HUES64 (cell line): ENCODE measurements at regions not wholly inside any gene's neighbourhood (a gene's known extent, or its start where the extent isn't known, plus 50 kb on each side); places are given as distances from the start of the nearest gene placed in this dataset.

Source experiments
- H3K27ac ChIP-seq: 2 replicates; pipeline ENCODE4 v1.7.0; 2013; ENCODE audit warnings: low read depth, low read length, inconsistent platforms
- H3K27me3 ChIP-seq: 2 replicates; pipeline ENCODE4 v1.6.1; 2013; ENCODE audit warnings: mild to moderate bottlenecking, low read length; ENCODE audit not compliant: insufficient read depth
- H3K36me3 ChIP-seq: 2 replicates; pipeline ENCODE4 v1.6.1; 2013; ENCODE audit warnings: mild to moderate bottlenecking, low read length; ENCODE audit not compliant: insufficient read depth
- H3K4me1 ChIP-seq: 2 replicates; pipeline ENCODE4 v1.6.1; 2013; ENCODE audit warnings: mild to moderate bottlenecking, low read length, moderate library complexity; ENCODE audit not compliant: insufficient read depth
- H3K4me3 ChIP-seq: 2 replicates; pipeline ENCODE4 v1.5.1; 2013; ENCODE audit warnings: mild to moderate bottlenecking, low read length, moderate library complexity
- H3K9ac ChIP-seq: 2 replicates; pipeline ENCODE4 v1.6.1; 2013; ENCODE audit warnings: mild to moderate bottlenecking, low read depth, low read length
- H3K9me3 ChIP-seq: 2 replicates; pipeline ENCODE4 v1.6.1; 2013; ENCODE audit warnings: low read depth, low read length; ENCODE audit not compliant: insufficient read depth
- WGBS: fragments of 150-250, 120-280 bp; methylation state at CpG from one replicate; pipeline ENCODE4 v1.1.7; 2013; ENCODE audit warnings: missing lambda C conversion rate; 5-methylcytosine and 5-hydroxymethylcytosine counted together

DNA sequence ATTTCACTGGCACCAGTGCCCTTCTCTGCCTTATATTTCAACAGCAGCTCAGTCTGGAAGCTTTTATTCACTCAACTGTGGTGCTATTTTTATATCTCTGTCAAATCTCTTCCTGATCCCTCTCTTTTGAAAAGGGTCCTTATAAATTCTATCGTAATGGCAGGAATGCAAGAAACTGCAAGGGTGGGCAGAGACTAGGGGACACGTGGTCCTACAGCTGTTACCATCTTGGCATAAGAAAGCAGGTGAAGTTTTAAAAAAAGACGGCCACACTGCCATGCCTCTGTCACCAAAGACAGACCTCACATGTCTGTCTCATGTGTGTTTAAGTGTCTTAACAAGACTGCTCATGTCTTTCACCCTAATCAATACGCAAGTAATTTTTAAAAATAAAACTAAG lies 368.4 kb upstream of the CDH11 start:
- no peak overlapping the region for H3K9ac ChIP-seq
- H3K4me1 ChIP-seq, result peaks cover 14% of the 10 kb centered on the region
- H3K36me3 ChIP-seq, result no peaks in the 10 kb centered on the region
- H3K27ac ChIP-seq, result no peak overlapping the region
- H3K4me3 ChIP-seq, result no peak overlapping the region
- H3K27me3 ChIP-seq, result no peaks in the 10 kb centered on the region
- 96% methylated on average over 4 of the region's 4 CpGs for WGBS
- H3K9me3 ChIP-seq, result no peaks in the 10 kb centered on the region

DNA sequence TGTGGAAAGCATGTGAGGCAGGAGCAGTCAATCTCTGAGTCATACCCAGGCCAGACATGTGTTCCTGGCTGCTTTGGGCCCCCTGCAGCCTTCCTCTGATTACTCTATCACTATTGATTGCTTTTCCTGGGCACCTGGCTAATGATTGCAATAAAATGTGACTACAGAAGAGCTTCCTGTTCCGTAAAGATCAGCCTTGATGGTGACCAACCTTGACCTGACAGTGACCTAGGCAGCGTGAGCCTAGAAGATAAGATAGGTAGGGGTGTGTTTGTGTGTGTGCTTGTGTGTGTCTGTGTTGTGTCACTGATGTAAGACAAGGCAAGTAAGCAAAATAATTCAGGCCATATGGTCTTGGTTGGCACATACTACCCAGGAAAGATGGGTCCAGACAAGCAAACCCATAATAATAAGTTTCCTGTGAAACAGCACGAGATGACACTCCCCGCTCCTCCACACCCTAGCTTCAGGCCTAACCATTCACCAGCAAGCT lies 367.7 kb upstream of the CDH11 start:
- no peaks in the 10 kb centered on the region for H3K36me3 ChIP-seq
- WGBS, result 93% methylated on average over 4 of the region's 4 CpGs
- H3K9me3 ChIP-seq, result no peaks in the 10 kb centered on the region
- no peak overlapping the region for H3K4me3 ChIP-seq
- no peak overlapping the region for H3K9ac ChIP-seq
- H3K27ac ChIP-seq, result no peak overlapping the region
- peaks cover 7% of the 10 kb centered on the region; the same call in 1 of the 2 replicates for H3K4me1 ChIP-seq
- no peaks in the 10 kb centered on the region for H3K27me3 ChIP-seq

DNA sequence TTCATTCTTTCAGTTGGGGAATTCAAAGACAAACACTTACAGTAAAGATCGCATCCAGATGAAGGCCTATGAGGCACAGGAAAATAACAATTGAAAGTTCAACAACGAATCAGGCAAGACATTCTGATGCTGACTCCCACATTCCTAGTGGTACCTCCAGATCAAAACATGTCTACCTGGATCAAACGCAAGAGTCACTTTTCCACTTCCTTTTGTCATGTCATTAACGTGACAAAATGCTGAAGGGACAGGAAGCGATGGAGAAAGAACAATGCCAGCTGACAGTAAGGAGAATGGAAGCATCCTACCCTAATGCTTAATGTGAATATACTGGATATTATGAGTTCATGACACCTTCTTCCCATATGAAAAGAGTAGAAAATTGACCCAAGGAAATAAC lies 365.4 kb upstream of the CDH11 start:
- Histone ChIP-seq H3K27ac (no peak overlapping the region), H3K9me3 (no peaks in the 10 kb centered on the region)
- 93% methylated on average over 5 of the region's 5 CpGs for WGBS

DNA sequence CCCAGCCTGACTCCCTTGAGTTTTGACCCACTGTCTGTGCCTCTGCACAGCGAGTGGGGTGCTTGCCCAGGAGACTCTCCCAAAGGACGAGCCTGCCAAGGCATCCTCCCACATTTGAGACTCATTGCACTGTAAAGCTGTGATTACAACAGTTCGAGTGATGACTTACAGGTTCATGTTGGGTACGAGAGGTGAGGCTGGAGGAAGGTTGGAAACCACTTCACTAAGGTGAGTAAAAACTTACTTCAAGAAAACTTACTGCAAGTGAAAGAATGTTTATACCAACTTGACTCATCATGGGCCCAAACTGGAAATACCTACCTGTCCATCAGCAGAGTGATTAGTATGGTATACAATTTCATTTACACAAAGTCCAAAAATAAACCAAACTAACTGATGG lies 360.1 kb upstream of the CDH11 start:
- Histone ChIP-seq H3K4me1 (no peaks in the 10 kb centered on the region), H3K9me3 (no peaks in the 10 kb centered on the region), H3K4me3 (no peak overlapping the region), H3K27ac (no peak overlapping the region), H3K9ac (no peak overlapping the region), H3K27me3 (no peaks in the 10 kb centered on the region), H3K36me3 (no peaks in the 10 kb centered on the region)
- WGBS, result 93% methylated on average over 2 of the region's 4 CpGs

More for the DNA sequence above, 365.4 kb upstream of the CDH11 start:
- H3K4me3 ChIP-seq, result no peak overlapping the region
- no peak overlapping the region for H3K9ac ChIP-seq
- H3K27me3 ChIP-seq, result no peaks in the 10 kb centered on the region
- H3K36me3 ChIP-seq, result no peaks in the 10 kb centered on the region
- no peaks in the 10 kb centered on the region for H3K4me1 ChIP-seq

- 75% methylated on average over 11 of the region's 11 CpGs for WGBS
- Histone ChIP-seq H3K4me1 (no peaks in the 10 kb centered on the region), H3K4me3 (no peak overlapping the region), H3K9me3 (no peaks in the 10 kb centered on the region), H3K27ac (no peak overlapping the region), H3K27me3 (no peaks in the 10 kb centered on the region), H3K9ac (no peak overlapping the region), H3K36me3 (no peaks in the 10 kb centered on the region)
These were observed 358.6 kb upstream of the CDH11 start for GRCh38 chr16:65480281-65481091.

GRCh38 chr16:65476448-65476955 lies 354.6 kb upstream of the CDH11 start:
- Histone ChIP-seq H3K36me3 (no peaks in the 10 kb centered on the region), H3K4me1 (peaks cover 6% of the 10 kb centered on the region; the same call in 1 of the 2 replicates), H3K27ac (no peak overlapping the region), H3K9ac (no peak overlapping the region), H3K27me3 (no peaks in the 10 kb centered on the region), H3K4me3 (no peak overlapping the region), H3K9me3 (no peaks in the 10 kb centered on the region)
- 92% methylated on average over 5 of the region's 5 CpGs for WGBS

DNA sequence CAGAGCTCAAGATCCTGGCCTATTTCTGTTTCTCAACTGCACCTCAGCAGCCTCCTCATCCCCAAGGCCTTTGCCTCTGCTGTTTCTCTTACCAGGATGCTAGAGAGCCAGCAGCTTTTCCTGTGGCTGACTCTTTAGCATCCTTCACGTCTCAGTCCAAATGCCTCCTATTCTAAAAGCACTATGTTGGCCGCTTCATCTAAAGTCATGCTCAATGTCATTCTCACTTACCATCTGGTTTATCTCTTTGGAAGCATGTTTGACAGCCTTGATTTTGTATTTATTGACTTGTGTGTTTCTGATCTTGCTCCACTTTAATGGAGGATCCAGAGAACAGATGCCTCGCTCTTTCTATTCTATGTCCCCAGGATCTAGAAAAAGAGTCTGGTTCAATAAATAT lies 351.8 kb upstream of the CDH11 start:
- Histone ChIP-seq H3K9ac (no peak overlapping the region), H3K4me1 (peaks cover 6% of the 10 kb centered on the region; the same call in 1 of the 2 replicates), H3K4me3 (no peak overlapping the region), H3K36me3 (no peaks in the 10 kb centered on the region), H3K27me3 (no peaks in the 10 kb centered on the region), H3K27ac (no peak overlapping the region), H3K9me3 (no peaks in the 10 kb centered on the region)
- 89% methylated on average over 3 of the region's 3 CpGs for WGBS

- no peak overlapping the region for H3K9ac ChIP-seq
- no peaks in the 10 kb centered on the region for H3K9me3 ChIP-seq
- no peak overlapping the region for H3K4me3 ChIP-seq
- no peaks in the 10 kb centered on the region for H3K27me3 ChIP-seq
- H3K27ac ChIP-seq, result no peak overlapping the region
- no peaks in the 10 kb centered on the region for H3K4me1 ChIP-seq
- H3K36me3 ChIP-seq, result no peaks in the 10 kb centered on the region
- 93% methylated on average over 1 of the region's 2 CpGs for WGBS
These were observed 347.3 kb upstream of the CDH11 start for GRCh38 chr16:65469116-65469515.

- no peak overlapping the region for H3K9ac ChIP-seq
- no peaks in the 10 kb centered on the region for H3K9me3 ChIP-seq
- H3K27me3 ChIP-seq, result no peaks in the 10 kb centered on the region
- 100% methylated on average over 1 of the region's 1 CpG for WGBS
- H3K4me1 ChIP-seq, result no peaks in the 10 kb centered on the region
- no peaks in the 10 kb centered on the region for H3K36me3 ChIP-seq
- H3K27ac ChIP-seq, result no peak overlapping the region
- no peak overlapping the region for H3K4me3 ChIP-seq
These were observed 346.3 kb upstream of the CDH11 start for GRCh38 chr16:65468133-65468532.

- H3K27me3 ChIP-seq, result no peaks in the 10 kb centered on the region
- H3K4me1 ChIP-seq, result no peaks in the 10 kb centered on the region
- no peak overlapping the region for H3K27ac ChIP-seq
- H3K9ac ChIP-seq, result no peak overlapping the region
- H3K36me3 ChIP-seq, result no peaks in the 10 kb centered on the region
- 92% methylated on average over 3 of the region's 3 CpGs for WGBS
- H3K9me3 ChIP-seq, result no peaks in the 10 kb centered on the region
- H3K4me3 ChIP-seq, result no peak overlapping the region
These were observed 341.9 kb upstream of the CDH11 start for GRCh38 chr16:65463652-65464260.

- Histone ChIP-seq H3K4me1 (no peaks in the 10 kb centered on the region), H3K27ac (no peak overlapping the region), H3K36me3 (no peaks in the 10 kb centered on the region), H3K9me3 (no peaks in the 10 kb centered on the region), H3K9ac (no peak overlapping the region), H3K4me3 (no peak overlapping the region), H3K27me3 (no peaks in the 10 kb centered on the region)
- 49% methylated on average over 1 of the region's 2 CpGs for WGBS
These were observed 335.2 kb upstream of the CDH11 start for GRCh38 chr16:65457084-65457483.
